GM18951 (cell line): ENCODE measurements at regions not wholly inside any gene's neighbourhood (a gene's known extent, or its start where the extent isn't known, plus 50 kb on each side); places are given as distances from the start of the nearest gene placed in this dataset.

Experiments used
- POLR2A ChIP-seq: IDR thresholded peaks from 4 replicates; pipeline ENCODE4 v1.6.1; 2011; ENCODE audit warnings: mild to moderate bottlenecking; ENCODE audit not compliant: insufficient read length, insufficient read depth; ENCODE audit errors: extremely low read depth
- in situ Hi-C: fragments of 300-500 bp; cut with MboI; formaldehyde crosslinking; loops from one replicate; pipeline ENCODE4 v1.12.0; 2022; ENCODE audit warnings: low sequenced_read_pairs, mixed read lengths, inconsistent platforms; ENCODE audit not compliant: unreplicated experiment

GRCh38 chr2:40507432-40507831 lies 55.5 kb upstream of the SLC8A1 start:
- no peak for TF ChIP-seq POLR2A
- in situ Hi-C loops = no loop called here

- in situ Hi-C loops = no loop called here
These were observed 58.4 kb upstream of the SLC8A1 start for GRCh38 chr2:40510304-40510703.

GRCh38 chr2:40511661-40512213 lies 59.8 kb upstream of the SLC8A1 start:
- no peak for TF ChIP-seq POLR2A
- in situ Hi-C loops = no loop called here

More at GRCh38 chr2:40510304-40510703, 58.4 kb upstream of the SLC8A1 start:
- no peak for TF ChIP-seq POLR2A

GRCh38 chr2:40512256-40512655 lies 60.4 kb upstream of the SLC8A1 start:
- TF ChIP-seq POLR2A = no peak
- in situ Hi-C loops = no loop called here

GRCh38 chr2:40513201-40513600 lies 61.3 kb upstream of the SLC8A1 start:
- no peak for TF ChIP-seq POLR2A

GRCh38 chr2:40516604-40517003 lies 64.7 kb upstream of the SLC8A1 start:
- no peak for TF ChIP-seq POLR2A
- in situ Hi-C loops = no loop called here

More at GRCh38 chr2:40513201-40513600, 61.3 kb upstream of the SLC8A1 start:
- in situ Hi-C loops = no loop called here

GRCh38 chr2:40528564-40528963 lies 76.7 kb upstream of the SLC8A1 start:
- no peak for TF ChIP-seq POLR2A
- in situ Hi-C loops = no loop called here

- in situ Hi-C loops = no loop called here
- TF ChIP-seq POLR2A = no peak
These were observed 79.5 kb upstream of the SLC8A1 start for GRCh38 chr2:40531359-40531758.

- no peak for TF ChIP-seq POLR2A
These were observed 82.6 kb upstream of the SLC8A1 start for GRCh38 chr2:40534528-40534927.

GRCh38 chr2:40535972-40536371 lies 84.1 kb upstream of the SLC8A1 start:
- no peak for TF ChIP-seq POLR2A
- in situ Hi-C loops = no loop called here

More at GRCh38 chr2:40534528-40534927, 82.6 kb upstream of the SLC8A1 start:
- in situ Hi-C loops = no loop called here

- in situ Hi-C loops = no loop called here
These were observed 88.1 kb upstream of the SLC8A1 start for GRCh38 chr2:40540026-40540425.

GRCh38 chr2:40543381-40543780 lies 91.5 kb upstream of the SLC8A1 start:
- in situ Hi-C loops = no loop called here

More at GRCh38 chr2:40540026-40540425, 88.1 kb upstream of the SLC8A1 start:
- no peak for TF ChIP-seq POLR2A

GRCh38 chr2:40544072-40544471 lies 92.2 kb upstream of the SLC8A1 start:
- in situ Hi-C loops = no loop called here
- TF ChIP-seq POLR2A = no peak

More at GRCh38 chr2:40543381-40543780, 91.5 kb upstream of the SLC8A1 start:
- TF ChIP-seq POLR2A = no peak

- in situ Hi-C loops = no loop called here
- TF ChIP-seq POLR2A = no peak
These were observed 93.8 kb upstream of the SLC8A1 start for GRCh38 chr2:40545645-40546044.
